ENCODE measurements at regions not wholly inside any gene's neighbourhood (a gene's known extent, or its start where the extent isn't known, plus 50 kb on each side); places are given as distances from the start of the nearest gene placed in this dataset.
"Not testable (repeated sequence)": the region's sequence is repeated elsewhere in the genome, so short reads cannot be mapped to it uniquely, and the experiment has no call there.

- TF ChIP-seq, protein P1, sequence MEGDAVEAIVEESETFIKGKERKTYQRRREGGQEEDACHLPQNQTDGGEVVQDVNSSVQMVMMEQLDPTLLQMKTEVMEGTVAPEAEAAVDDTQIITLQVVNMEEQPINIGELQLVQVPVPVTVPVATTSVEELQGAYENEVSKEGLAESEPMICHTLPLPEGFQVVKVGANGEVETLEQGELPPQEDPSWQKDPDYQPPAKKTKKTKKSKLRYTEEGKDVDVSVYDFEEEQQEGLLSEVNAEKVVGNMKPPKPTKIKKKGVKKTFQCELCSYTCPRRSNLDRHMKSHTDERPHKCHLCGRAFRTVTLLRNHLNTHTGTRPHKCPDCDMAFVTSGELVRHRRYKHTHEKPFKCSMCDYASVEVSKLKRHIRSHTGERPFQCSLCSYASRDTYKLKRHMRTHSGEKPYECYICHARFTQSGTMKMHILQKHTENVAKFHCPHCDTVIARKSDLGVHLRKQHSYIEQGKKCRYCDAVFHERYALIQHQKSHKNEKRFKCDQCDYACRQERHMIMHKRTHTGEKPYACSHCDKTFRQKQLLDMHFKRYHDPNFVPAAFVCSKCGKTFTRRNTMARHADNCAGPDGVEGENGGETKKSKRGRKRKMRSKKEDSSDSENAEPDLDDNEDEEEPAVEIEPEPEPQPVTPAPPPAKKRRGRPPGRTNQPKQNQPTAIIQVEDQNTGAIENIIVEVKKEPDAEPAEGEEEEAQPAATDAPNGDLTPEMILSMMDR (IDR thresholded peaks at IDR 0.05; ENCODE audit: insufficient read depth, low read length): not testable (repeated sequence)
- TF ChIP-seq, protein P2, sequence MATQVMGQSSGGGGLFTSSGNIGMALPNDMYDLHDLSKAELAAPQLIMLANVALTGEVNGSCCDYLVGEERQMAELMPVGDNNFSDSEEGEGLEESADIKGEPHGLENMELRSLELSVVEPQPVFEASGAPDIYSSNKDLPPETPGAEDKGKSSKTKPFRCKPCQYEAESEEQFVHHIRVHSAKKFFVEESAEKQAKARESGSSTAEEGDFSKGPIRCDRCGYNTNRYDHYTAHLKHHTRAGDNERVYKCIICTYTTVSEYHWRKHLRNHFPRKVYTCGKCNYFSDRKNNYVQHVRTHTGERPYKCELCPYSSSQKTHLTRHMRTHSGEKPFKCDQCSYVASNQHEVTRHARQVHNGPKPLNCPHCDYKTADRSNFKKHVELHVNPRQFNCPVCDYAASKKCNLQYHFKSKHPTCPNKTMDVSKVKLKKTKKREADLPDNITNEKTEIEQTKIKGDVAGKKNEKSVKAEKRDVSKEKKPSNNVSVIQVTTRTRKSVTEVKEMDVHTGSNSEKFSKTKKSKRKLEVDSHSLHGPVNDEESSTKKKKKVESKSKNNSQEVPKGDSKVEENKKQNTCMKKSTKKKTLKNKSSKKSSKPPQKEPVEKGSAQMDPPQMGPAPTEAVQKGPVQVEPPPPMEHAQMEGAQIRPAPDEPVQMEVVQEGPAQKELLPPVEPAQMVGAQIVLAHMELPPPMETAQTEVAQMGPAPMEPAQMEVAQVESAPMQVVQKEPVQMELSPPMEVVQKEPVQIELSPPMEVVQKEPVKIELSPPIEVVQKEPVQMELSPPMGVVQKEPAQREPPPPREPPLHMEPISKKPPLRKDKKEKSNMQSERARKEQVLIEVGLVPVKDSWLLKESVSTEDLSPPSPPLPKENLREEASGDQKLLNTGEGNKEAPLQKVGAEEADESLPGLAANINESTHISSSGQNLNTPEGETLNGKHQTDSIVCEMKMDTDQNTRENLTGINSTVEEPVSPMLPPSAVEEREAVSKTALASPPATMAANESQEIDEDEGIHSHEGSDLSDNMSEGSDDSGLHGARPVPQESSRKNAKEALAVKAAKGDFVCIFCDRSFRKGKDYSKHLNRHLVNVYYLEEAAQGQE (IDR thresholded peaks at IDR 0.05; ENCODE audit: insufficient replicate concordance, low read depth): not testable (repeated sequence)
- TF ChIP-seq POLR2AphosphoS5 (IDR thresholded peaks at IDR 0.05; ENCODE audit: low read depth): not testable (repeated sequence)
Observed at GRCh38 chr6:85908120-85908519, 265.4 kb upstream of the SYNCRIP start.
